BE2C (cell line): ENCODE measurements at regions not wholly inside any gene's neighbourhood (a gene's known extent, or its start where the extent isn't known, plus 50 kb on each side); places are given as distances from the start of the nearest gene placed in this dataset.

ENCODE experiments used
- DNase-seq: peaks from one replicate; pipeline ENCODE4 v3.0.0-alpha.2; 2020
- H3K27me3 ChIP-seq: fragments of 250-450 bp; sonication (Bioruptor Pico); 2 replicates; pipeline ENCODE4 v1.5.1; 2020; ENCODE audit warnings: mild to moderate bottlenecking
- H3K36me3 ChIP-seq: fragments of 250-450 bp; sonication (Bioruptor Pico); 2 replicates; pipeline ENCODE4 v1.5.1; 2020; ENCODE audit warnings: mild to moderate bottlenecking
- H3K4me1 ChIP-seq: fragments of 250-450 bp; sonication (Bioruptor Pico); 2 replicates; pipeline ENCODE4 v1.5.1; 2020
- H3K4me3 ChIP-seq: 2 replicates; pipeline ENCODE4 v1.5.1; 2011; ENCODE audit warnings: low read depth, low read length
- H3K9me3 ChIP-seq: fragments of 250-450 bp; sonication (Bioruptor Pico); 2 replicates; pipeline ENCODE4 v1.5.1; 2020
- TF ChIP-seq, protein P1 (sequence below): IDR thresholded peaks from 2 replicates; pipeline ENCODE4 v1.5.1; 2012; ENCODE audit warnings: mild to moderate bottlenecking, low read depth, low read length

DNA sequence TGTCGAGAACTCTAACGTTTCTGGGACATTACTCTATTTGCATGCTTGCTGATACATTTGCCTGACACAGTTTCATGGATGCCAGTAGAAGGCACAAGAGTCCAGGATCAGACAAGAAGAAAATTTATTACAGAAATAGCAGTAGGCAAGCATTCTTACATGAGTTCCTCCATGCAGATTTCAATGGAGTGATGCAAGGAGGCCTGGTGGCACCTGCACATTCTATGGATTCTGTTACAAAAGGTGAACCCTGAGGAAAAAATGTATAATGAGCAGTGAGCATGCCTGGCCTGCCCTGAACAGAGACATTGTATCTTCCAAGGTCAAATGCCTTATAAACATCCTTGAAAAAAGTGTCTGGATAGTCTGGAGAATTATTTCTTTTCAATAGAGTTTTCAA lies 142.9 kb downstream of the DSEL start:
- H3K4me3 ChIP-seq: no peak overlapping the region
- no peak for DNase-seq
- H3K36me3 ChIP-seq: no peaks in the 10 kb centered on the region
- no peaks in the 10 kb centered on the region for H3K9me3 ChIP-seq
- H3K4me1 ChIP-seq: no peaks in the 10 kb centered on the region
- TF ChIP-seq, protein P1, sequence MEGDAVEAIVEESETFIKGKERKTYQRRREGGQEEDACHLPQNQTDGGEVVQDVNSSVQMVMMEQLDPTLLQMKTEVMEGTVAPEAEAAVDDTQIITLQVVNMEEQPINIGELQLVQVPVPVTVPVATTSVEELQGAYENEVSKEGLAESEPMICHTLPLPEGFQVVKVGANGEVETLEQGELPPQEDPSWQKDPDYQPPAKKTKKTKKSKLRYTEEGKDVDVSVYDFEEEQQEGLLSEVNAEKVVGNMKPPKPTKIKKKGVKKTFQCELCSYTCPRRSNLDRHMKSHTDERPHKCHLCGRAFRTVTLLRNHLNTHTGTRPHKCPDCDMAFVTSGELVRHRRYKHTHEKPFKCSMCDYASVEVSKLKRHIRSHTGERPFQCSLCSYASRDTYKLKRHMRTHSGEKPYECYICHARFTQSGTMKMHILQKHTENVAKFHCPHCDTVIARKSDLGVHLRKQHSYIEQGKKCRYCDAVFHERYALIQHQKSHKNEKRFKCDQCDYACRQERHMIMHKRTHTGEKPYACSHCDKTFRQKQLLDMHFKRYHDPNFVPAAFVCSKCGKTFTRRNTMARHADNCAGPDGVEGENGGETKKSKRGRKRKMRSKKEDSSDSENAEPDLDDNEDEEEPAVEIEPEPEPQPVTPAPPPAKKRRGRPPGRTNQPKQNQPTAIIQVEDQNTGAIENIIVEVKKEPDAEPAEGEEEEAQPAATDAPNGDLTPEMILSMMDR: no peak
- no peaks in the 10 kb centered on the region for H3K27me3 ChIP-seq

DNA sequence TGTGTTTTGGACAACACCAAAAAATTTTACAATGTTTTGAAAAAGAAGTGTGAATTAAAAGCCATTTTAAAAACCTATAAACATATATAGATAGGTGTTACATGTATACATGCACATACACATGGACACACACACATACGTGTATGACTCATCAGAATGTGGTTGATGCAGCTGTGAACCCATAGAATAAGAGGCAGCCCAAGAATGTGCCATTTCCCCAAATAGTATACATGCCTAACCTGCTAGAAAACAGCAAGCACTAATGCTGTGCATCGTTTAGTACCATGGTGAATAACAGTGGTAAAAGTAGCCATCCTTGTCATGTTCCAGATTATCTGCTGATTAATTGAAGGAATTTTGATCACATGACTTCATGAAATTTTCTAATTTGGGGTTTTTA lies 149.0 kb downstream of the DSEL start:
- DNase-seq: no peak
- Histone ChIP-seq H3K27me3 (no peaks in the 10 kb centered on the region), H3K36me3 (no peaks in the 10 kb centered on the region), H3K4me3 (no peak overlapping the region), H3K9me3 (no peaks in the 10 kb centered on the region), H3K4me1 (no peaks in the 10 kb centered on the region)
- TF ChIP-seq, protein P1: no peak

DNA sequence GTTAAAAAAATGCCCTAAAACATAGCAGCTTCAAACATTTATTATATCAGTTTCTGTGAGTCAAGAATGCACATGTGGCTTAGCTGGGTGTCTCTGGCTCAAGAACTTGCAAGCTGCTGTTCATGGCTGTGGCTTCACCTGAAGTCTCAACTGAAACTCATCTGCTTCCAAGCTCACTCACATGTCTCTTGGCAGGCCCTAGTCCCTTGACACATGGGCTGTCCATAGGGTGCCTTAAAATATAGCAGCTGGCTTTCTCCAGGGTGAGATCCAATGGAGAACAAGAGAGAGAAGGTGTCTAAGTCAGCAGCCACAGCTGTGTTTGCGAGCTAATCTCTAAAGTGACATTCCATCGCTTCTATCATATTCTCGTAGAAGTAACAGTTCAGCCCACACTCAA lies 152.8 kb downstream of the DSEL start:
- no peaks in the 10 kb centered on the region for H3K27me3 ChIP-seq
- no peaks in the 10 kb centered on the region for H3K36me3 ChIP-seq
- peaks cover 4% of the 10 kb centered on the region; the same call in 1 of the 2 replicates for H3K4me1 ChIP-seq
- no peak overlapping the region for H3K4me3 ChIP-seq
- TF ChIP-seq, protein P1: no peak
- no peak for DNase-seq
- H3K9me3 ChIP-seq: no peaks in the 10 kb centered on the region

DNA sequence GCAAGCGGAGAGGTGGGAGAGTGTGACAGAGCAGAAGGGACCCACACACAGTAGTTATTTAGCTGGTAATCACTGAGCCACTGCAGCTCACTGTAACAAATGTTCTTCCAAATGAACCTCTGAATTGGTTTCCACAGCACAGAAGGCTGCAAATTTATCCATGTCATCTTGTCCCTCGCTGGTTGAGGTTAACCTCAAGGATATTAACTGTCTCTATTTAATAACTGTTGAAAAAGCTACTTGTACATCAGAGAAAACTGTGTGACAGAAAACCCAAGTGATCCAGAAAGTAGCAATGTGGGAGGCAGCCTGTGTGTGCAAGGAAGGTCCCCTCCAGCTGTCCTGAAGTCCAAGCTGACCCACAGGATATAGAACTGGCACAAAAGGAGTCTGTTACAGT lies 153.6 kb downstream of the DSEL start:
- TF ChIP-seq, protein P1: no peak

DNA sequence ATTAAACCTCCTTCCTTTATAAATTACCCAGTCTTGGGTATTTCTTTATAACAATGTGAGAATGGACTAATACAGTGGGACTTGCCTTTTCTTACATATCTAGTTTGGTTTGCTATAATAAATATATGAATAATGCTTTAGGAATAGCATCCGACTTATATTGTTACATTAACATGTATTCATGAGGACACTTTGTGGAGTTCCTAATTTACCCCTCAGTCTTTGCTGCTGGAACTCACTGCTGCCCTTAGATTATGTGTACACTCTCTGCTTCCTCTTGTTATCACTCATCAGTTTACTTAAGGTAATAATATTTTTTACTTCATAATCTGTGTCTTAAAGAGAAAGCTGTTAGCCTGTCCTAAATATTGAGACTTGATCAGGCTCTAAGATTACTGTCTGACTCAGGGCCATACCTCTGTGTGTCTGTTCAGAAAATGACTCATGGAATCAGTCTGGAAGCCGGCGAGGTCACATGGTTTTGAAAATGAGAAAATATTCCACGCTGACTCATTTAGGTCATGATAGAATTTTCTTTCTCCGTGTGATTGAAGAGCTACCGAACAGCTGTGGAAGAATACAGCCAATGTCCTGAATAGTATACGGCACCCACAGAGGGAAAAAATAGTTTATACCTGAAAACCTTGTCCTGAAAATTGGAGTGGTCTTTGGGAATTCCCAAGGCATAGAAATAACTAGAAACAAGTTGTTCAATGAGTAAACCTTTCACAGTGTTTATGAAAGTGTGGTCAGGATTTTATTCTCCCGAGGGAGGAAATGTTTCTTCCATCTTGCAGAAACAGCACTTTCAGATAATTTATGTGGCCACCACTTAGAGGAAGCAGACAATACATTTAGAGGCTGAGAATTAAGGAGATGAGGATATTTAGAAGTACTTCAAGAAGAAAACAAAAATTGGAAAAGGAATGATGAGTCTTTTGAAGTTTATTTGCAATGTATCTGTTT lies 156.4 kb downstream of the DSEL start:
- Histone ChIP-seq H3K9me3 (no peaks in the 10 kb centered on the region), H3K27me3 (no peaks in the 10 kb centered on the region), H3K36me3 (no peaks in the 10 kb centered on the region), H3K4me3 (peak overlapping the region; percentile 43), H3K4me1 (peaks cover 4% of the 10 kb centered on the region; the same call in 1 of the 2 replicates)
- DNase-seq: peak; percentile 45
- TF ChIP-seq, protein P1: no peak

More for the DNA sequence above, 153.6 kb downstream of the DSEL start:
- DNase-seq: no peak
- peaks cover 4% of the 10 kb centered on the region; the same call in 1 of the 2 replicates for H3K4me1 ChIP-seq
- H3K4me3 ChIP-seq: no peak overlapping the region
- H3K36me3 ChIP-seq: no peaks in the 10 kb centered on the region
- no peaks in the 10 kb centered on the region for H3K27me3 ChIP-seq
- H3K9me3 ChIP-seq: no peaks in the 10 kb centered on the region

DNA sequence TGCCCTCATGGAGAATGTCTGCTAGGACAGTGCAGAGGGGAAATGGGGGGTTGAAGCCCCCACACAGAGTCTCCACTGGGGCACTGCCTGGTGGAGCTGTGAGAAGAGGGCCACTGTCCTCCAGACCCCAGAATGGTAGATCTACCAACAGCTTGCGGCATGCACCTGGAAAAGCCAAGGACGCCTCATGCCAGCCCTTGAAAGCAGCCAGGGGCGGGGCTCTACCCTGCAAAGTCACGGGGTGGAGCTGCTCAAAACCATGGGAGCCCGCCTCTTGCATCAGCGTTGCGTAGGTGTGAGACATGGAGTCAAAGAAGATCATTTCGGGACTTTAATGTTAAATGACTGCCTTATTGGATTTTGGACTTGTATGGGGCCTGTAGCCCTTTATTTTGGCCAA lies 157.6 kb downstream of the DSEL start:
- Histone ChIP-seq H3K4me3 (no peak overlapping the region), H3K4me1 (peaks cover 4% of the 10 kb centered on the region; the same call in 1 of the 2 replicates), H3K27me3 (no peaks in the 10 kb centered on the region), H3K36me3 (no peaks in the 10 kb centered on the region), H3K9me3 (no peaks in the 10 kb centered on the region)
- TF ChIP-seq, protein P1: no peak
- DNase-seq: no peak
